Kidney (tissue), 13 donors: ENCODE measurements at regions not wholly inside any gene's neighbourhood (a gene's known extent, or its start where the extent isn't known, plus 50 kb on each side); places are given as distances from the start of the nearest gene placed in this dataset.

Experiments
- DNase-seq, 5 donors: peaks; one replicate each; pipeline ENCODE4 v3.0.0-alpha.2; 2013 to 2020
- FAIRE-seq: peaks from 2 replicates; lab custom pipeline; 2012; peaks lifted over from hg19 to GRCh38; lab: Jason Lieb, UNC
- H3K27ac ChIP-seq, 2 donors: one replicate each; pipeline ENCODE4 v1.7.0; 2013; ENCODE audit warnings: low read depth in 2 of 2, low read length in 2 of 2, inconsistent platforms in 1 of 2
- H3K27me3 ChIP-seq: one replicate; pipeline ENCODE4 v1.7.1; 2013; ENCODE audit warnings: low read length, inconsistent platforms; ENCODE audit not compliant: control insufficient read depth, insufficient read depth
- H3K36me3 ChIP-seq, 3 donors: one replicate each; pipeline versions ENCODE4 v1.7.0 to v1.7.1; 2013; ENCODE audit warnings: low read length in 3 of 3, control low read depth in 1 of 3, inconsistent platforms in 1 of 3; ENCODE audit not compliant: insufficient read depth in 3 of 3, control insufficient read depth in 2 of 3
- H3K4me1 ChIP-seq, 3 donors: one replicate each; pipeline versions ENCODE4 v1.7.0 to v1.7.1; 2013; ENCODE audit warnings: low read length in 3 of 3, inconsistent platforms in 1 of 3, low read depth in 1 of 3; ENCODE audit not compliant: control insufficient read depth in 2 of 3, insufficient read depth in 2 of 3
- H3K4me3 ChIP-seq, 3 donors: one replicate each; pipeline versions ENCODE4 v1.7.0 to v1.8.1; 2013; ENCODE audit warnings: low read length in 3 of 3, control low read depth in 1 of 3, inconsistent platforms in 1 of 3
- H3K9ac ChIP-seq, 3 donors: one replicate each; pipeline versions ENCODE4 v1.7.0 to v1.7.1; 2013; ENCODE audit warnings: low read length in 3 of 3, control low read depth in 1 of 3, inconsistent platforms in 1 of 3
- H3K9me3 ChIP-seq, 3 donors: one replicate each; pipeline versions ENCODE4 v1.7.0 to v1.7.1; 2013; ENCODE audit warnings: low read length in 3 of 3, control low read depth in 1 of 3, inconsistent platforms in 1 of 3; ENCODE audit not compliant: control insufficient read depth in 2 of 3, insufficient read depth in 1 of 3
- intact Hi-C: fragments of 100-400 bp; cut with DNase I; formaldehyde crosslinking; loops from one replicate; pipeline ENCODE4 v1.11.1; 2022
- TF ChIP-seq, protein P1 (sequence below): IDR thresholded peaks from 3 replicates; pipeline ENCODE4 v1.5.1; 2012; ENCODE audit warnings: mild to moderate bottlenecking, moderate library complexity, borderline replicate concordance; ENCODE audit not compliant: insufficient read depth; ENCODE audit errors: extremely low read depth
- donor health status: control.
- donor health status: control.
- donor health status: control.
- donor health status: control.
- donor health status: control.
- donor health status: DM: yes; HTN: yes; CAD: no.
- donor health status: Normal renal cell carcinoma (clear cell type).

- Histone ChIP-seq H3K4me3 (no peak overlapping the region), H3K36me3 (no peaks in the 10 kb centered on the region), H3K27me3 (no peaks in the 10 kb centered on the region), H3K27ac (no peak overlapping the region), H3K9me3 (no peaks in the 10 kb centered on the region), H3K4me1 (no peaks in the 10 kb centered on the region), H3K9ac (no peak overlapping the region)
- DNase-seq (peak in 2 of 5 donors; percentile 24 to 61), FAIRE-seq (no peak)
- intact Hi-C loops, result no loop called here
- TF ChIP-seq, protein P1, sequence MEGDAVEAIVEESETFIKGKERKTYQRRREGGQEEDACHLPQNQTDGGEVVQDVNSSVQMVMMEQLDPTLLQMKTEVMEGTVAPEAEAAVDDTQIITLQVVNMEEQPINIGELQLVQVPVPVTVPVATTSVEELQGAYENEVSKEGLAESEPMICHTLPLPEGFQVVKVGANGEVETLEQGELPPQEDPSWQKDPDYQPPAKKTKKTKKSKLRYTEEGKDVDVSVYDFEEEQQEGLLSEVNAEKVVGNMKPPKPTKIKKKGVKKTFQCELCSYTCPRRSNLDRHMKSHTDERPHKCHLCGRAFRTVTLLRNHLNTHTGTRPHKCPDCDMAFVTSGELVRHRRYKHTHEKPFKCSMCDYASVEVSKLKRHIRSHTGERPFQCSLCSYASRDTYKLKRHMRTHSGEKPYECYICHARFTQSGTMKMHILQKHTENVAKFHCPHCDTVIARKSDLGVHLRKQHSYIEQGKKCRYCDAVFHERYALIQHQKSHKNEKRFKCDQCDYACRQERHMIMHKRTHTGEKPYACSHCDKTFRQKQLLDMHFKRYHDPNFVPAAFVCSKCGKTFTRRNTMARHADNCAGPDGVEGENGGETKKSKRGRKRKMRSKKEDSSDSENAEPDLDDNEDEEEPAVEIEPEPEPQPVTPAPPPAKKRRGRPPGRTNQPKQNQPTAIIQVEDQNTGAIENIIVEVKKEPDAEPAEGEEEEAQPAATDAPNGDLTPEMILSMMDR, result no peak
Measured at GRCh38 chr11:57100638-57101331, 81.0 kb upstream of the LRRC55 start.

DNA sequence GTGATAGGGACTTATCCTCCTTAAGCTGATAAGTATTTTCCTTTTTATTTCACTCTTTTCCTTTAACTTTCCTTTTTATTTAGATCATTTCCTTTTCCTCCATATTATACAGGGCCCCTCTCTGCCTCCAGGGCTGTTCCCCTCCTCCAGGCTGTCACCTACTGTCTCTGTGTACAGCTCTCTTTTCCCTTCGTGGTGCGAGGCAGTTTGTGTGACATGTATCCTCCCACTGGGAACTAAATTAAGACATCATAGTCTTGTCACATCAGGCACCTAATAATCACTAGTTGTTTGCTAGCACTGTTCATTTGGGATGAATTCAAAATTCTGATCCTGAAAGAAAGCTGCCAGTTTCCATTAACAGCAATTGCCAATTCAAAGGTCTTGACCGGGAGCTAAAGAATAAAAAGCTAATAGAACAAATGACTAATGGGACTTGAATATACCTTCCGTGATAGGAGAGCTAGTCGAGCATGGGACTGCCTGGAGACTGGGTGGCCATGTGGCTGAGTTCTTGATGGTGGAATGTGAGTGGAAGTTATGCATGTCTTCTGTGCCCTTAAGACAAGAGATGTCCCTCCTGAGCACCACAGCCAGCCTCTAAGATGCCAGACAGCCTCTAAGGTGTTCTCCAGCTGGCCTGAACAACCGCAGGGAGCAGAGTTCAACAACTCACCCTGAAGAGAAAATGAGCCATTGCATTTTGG lies 77.7 kb upstream of the LRRC55 start:
- Histone ChIP-seq H3K36me3 (no peaks in the 10 kb centered on the region), H3K4me3 (no peak overlapping the region), H3K4me1 (no peaks in the 10 kb centered on the region), H3K9ac (no peak overlapping the region), H3K27ac (no peak overlapping the region), H3K9me3 (no peaks in the 10 kb centered on the region), H3K27me3 (no peaks in the 10 kb centered on the region)
- DNase-seq, result no peak
- intact Hi-C loops, result no loop called here
- TF ChIP-seq, protein P1, result no peak
- FAIRE-seq, result no peak

GRCh38 chr11:57109331-57109730 lies 72.4 kb upstream of the LRRC55 start:
- Histone ChIP-seq H3K4me1 (no peaks in the 10 kb centered on the region), H3K9ac (no peak overlapping the region), H3K27ac (no peak overlapping the region), H3K4me3 (no peak overlapping the region), H3K9me3 (no peaks in the 10 kb centered on the region), H3K36me3 (no peaks in the 10 kb centered on the region), H3K27me3 (no peaks in the 10 kb centered on the region)
- TF ChIP-seq, protein P1, result no peak
- no peak for FAIRE-seq
- DNase-seq, result no peak
- intact Hi-C loops, result no loop called here
